Right cardiac atrium (tissue), 5 donors: ENCODE measurements at regions not wholly inside any gene's neighbourhood (a gene's known extent, or its start where the extent isn't known, plus 50 kb on each side); places are given as distances from the start of the nearest gene placed in this dataset.
A peak's percentile ranks its signal among the peaks of the same experiment; 100 is the strongest.
"Not testable (repeated sequence)": the region's sequence is repeated elsewhere in the genome, so short reads cannot be mapped to it uniquely, and the experiment has no call there.

Experiments
- ATAC-seq, 2 donors: fragments of 200-7000 bp; cut with Tn5 transposase; one replicate each; pipeline versions ENCODE4 v1.8.0 to v1.9.1; 2020; ENCODE audit warnings: moderate library complexity in 2 of 2, mild to moderate bottlenecking in 1 of 2
- DNase-seq, 3 donors: peaks; one replicate each; pipeline ENCODE4 v3.0.0-alpha.2; 2020
- H3K27ac ChIP-seq: one replicate; pipeline ENCODE4 v1.5.1; 2013; ENCODE audit warnings: mild to moderate bottlenecking, low read length, control low read depth, moderate library complexity
- H3K27me3 ChIP-seq: one replicate; pipeline ENCODE4 v1.6.1; 2013; ENCODE audit not compliant: control insufficient read depth, insufficient read depth
- H3K4me1 ChIP-seq: one replicate; pipeline ENCODE4 v1.6.1; 2013; ENCODE audit warnings: low read length; ENCODE audit not compliant: control insufficient read depth, insufficient read depth
- H3K4me3 ChIP-seq: one replicate; pipeline ENCODE4 v1.5.1; 2013; ENCODE audit warnings: low read length, control low read depth
- H3K9me3 ChIP-seq: one replicate; pipeline ENCODE4 v1.6.1; 2013; ENCODE audit warnings: low read length; ENCODE audit not compliant: control insufficient read depth
- WGBS: extraction: QIAGEN DNeasy Blood & Tissue Kit; methylation state at CpG from one replicate; pipeline ENCODE4 v1.1.7; 2013; 5-methylcytosine and 5-hydroxymethylcytosine counted together
- intact Hi-C, 4 donors: fragments of 100-400 bp; cut with DNase I; formaldehyde crosslinking; loops; one replicate each; pipeline versions ENCODE4 v1.11.0 to v1.14.0; 2022 to 2023
- donor health status: healthy with polysubstance abuse.
- donor health status: DM: no; HTN: yes; CAD: no.
- donor health status: DM: no; HTN: no; CAD: no.
- donor health status: DM: no; HTN: yes; CAD: no; lungs with severe emphysema.
- donor health status: DM: yes; HTN: yes; CAD: no.

DNA sequence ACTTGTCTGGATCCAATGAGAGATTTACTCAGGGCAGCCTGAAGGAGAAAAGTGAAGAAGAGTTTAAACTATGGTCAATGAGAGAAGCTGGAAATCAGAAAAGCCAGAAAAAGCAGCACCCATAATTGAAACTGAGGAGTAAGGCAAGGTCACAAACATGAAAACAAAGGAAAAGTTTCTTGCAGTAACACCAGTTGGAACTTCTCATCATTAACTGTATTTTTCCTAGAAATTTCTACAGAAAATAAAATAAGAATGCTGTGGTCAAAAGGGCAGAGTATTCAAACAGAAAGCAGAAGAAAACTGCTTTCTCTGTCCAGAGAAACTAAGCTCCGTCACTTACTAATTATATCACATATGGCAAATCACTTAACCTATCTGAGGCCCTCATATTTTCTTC, 102.2 kb downstream of the OR13H1 start:
- intact Hi-C loops, result no loop called here

GRCh38 chrX:131649741-131650140, 105.9 kb downstream of the OR13H1 start:
- H3K4me1 ChIP-seq, result no peaks in the 10 kb centered on the region
- no peak for ATAC-seq
- H3K4me3 ChIP-seq, result no peak overlapping the region
- 79% methylated on average over 5 of the region's 5 CpGs for WGBS
- DNase-seq, result no peak
- no peaks in the 10 kb centered on the region for H3K27me3 ChIP-seq
- no peaks in the 10 kb centered on the region for H3K9me3 ChIP-seq
- H3K27ac ChIP-seq, result no peak overlapping the region
- intact Hi-C loops, result no loop called here

More for the DNA sequence above, 102.2 kb downstream of the OR13H1 start:
- H3K4me3 ChIP-seq, result no peak overlapping the region
- no peaks in the 10 kb centered on the region for H3K4me1 ChIP-seq
- 56% methylated on average over 1 of the region's 1 CpG for WGBS
- ATAC-seq (no peak), DNase-seq (no peak)
- no peaks in the 10 kb centered on the region for H3K27me3 ChIP-seq
- no peak overlapping the region for H3K27ac ChIP-seq
- H3K9me3 ChIP-seq, result no peaks in the 10 kb centered on the region

DNA sequence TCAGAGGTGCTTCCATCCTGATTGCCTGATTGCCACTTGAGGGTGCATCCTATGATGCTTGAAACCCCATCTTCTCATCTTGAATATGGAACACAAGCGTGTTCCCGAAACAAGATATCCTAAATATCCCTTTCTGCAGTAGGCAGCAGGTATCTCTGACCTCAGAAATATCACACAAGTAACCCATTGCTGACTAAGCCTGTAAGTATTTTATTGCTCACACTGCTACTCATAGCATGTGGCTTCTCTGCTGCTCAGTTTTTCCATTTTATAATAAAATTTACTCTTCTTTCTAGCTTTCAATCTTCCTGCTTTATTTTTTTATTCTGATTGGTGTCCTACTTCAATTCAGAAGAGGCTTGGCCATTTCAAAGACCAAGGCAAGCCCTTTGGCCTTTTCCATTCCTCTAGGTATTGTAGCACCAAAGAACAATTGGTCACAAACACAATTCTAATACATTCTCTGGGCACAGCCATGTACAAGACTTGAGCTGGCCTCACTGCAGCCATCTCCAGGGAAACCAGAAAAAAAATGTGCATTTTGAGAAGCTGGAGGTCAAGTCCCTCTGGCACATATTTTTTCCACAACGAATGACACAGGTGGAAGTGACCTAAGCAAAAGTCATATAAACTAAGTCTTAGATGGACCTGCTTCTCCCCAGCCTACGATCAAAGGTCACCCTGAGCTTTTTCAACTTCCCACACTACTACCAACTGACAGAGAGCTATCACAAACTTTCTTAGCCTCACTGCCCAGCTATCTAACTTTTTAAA, 107.0 kb downstream of the OR13H1 start:
- Histone ChIP-seq H3K4me1 (no peaks in the 10 kb centered on the region), H3K4me3 (no peak overlapping the region), H3K9me3 (no peaks in the 10 kb centered on the region), H3K27ac (no peak overlapping the region), H3K27me3 (no peaks in the 10 kb centered on the region)
- 72% methylated on average over 4 of the region's 4 CpGs for WGBS
- ATAC-seq (no peak), DNase-seq (no peak)
- intact Hi-C loops, result no loop called here

GRCh38 chrX:131663726-131664125, 119.9 kb downstream of the OR13H1 start:
- WGBS, result 95% methylated on average over 9 of the region's 9 CpGs

DNA sequence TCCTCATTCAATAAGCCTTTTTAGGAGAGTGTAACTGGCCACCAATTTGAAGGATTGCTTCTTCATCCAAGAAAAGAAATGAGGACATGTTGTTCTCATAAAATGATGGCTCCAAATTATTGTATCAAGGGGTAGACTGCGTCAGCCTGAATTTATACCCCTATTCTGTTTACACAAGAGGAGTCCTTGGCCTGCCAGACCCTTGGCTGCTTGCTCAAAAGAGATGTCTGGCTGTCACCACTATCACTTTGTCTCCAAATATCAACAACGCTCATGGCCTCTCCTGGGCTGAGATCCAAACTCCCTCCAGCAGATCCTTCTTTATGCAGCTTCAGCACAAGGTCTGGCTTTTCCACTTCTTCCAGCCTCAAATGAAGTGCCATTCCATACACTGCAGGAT, 127.9 kb downstream of the OR13H1 start:
- Histone ChIP-seq H3K4me3 (no peak overlapping the region), H3K27me3 (no peaks in the 10 kb centered on the region), H3K4me1 (peaks cover 2% of the 10 kb centered on the region), H3K27ac (no peak overlapping the region), H3K9me3 (no peaks in the 10 kb centered on the region)
- intact Hi-C loops, result loop anchor here in 1 of 4 donors (10.0 kb wide), 1 partner anchor 697 kb away; no protein-coding TSS in a partner anchor
- DNase-seq (peak in 1 of 3 donors; percentile 54), ATAC-seq (peak in 1 of 2 donors; percentile 38)
- whole genome bisulfite sequencing, result 18% methylated on average over 2 of the region's 2 CpGs

More at GRCh38 chrX:131663726-131664125, 119.9 kb downstream of the OR13H1 start:
- H3K27me3 ChIP-seq, H3K27ac ChIP-seq, H3K4me3 ChIP-seq, H3K4me1 ChIP-seq, DNase-seq, H3K9me3 ChIP-seq, ATAC-seq, intact Hi-C loops: not testable (repeated sequence)

- DNase-seq, result no peak
- WGBS, result 0% methylated on average over 1 of the region's 1 CpG
- intact Hi-C loops, result loop anchor here in 1 of 4 donors (10.0 kb wide), 1 partner anchor 701 kb away; no protein-coding TSS in a partner anchor
Observed at GRCh38 chrX:131675596-131676194, 131.8 kb downstream of the OR13H1 start.

DNA sequence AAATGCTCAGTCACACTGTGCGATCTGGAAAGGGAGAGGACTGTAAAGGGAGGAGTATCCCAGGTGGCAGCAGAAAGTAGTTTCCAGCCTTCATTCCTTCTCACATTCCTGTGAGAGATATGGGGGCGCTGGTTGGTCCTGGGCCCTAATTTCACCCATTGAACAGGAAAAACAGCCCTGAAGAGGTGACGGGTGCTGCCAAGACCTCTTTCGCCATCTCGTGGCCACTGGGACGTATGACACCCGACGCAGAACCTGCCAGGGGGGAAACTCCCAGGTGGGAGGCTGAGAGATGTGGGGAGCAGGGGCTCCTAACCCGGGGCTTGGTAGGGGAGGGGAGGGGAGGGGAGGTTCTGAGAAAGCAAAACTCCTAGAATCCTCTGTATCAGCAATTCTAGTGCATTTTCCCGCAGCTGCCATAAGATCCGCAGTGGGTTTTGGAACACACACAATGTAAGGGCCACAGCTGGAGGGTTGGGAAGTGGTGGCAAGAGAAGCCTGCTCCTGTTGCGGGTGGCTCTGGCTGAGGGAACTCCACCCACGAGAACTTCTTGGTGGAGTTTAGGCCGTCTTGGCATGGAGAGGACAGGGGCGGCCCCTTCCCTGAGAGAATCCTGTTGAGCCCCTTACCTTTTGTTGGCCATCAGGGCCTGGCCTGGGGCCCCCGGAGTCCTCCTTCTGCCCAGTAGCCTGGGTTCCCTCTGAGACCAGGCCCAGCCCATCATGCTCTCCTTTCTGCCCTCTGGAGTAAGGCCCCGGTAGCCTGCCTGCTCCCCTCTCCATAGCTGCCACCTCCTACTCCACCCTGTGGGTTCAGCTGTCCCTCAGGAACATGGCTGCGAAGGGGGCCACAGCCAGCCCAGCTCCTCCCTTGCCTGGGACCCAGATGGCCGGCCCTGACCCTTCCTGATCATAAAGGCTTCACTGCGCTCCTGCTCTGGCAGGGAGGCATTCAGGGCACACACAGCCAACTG, 134.1 kb downstream of the OR13H1 start:
- Histone ChIP-seq H3K4me3 (no peak overlapping the region), H3K27me3 (no peaks in the 10 kb centered on the region), H3K9me3 (no peaks in the 10 kb centered on the region), H3K27ac (no peak overlapping the region), H3K4me1 (no peaks in the 10 kb centered on the region)
- ATAC-seq (peak in 1 of 2 donors; percentile 47), DNase-seq (peak; percentile 15 to 67 (median 25))
- intact Hi-C loops, result loop anchor here in 1 of 4 donors (10.0 kb wide), 1 partner anchor 703 kb away; no protein-coding TSS in a partner anchor
- WGBS, result 42% methylated on average over 20 of the region's 20 CpGs

More at GRCh38 chrX:131675596-131676194, 131.8 kb downstream of the OR13H1 start:
- Histone ChIP-seq H3K4me1 (peaks cover 2% of the 10 kb centered on the region), H3K27me3 (no peaks in the 10 kb centered on the region), H3K4me3 (no peak overlapping the region), H3K27ac (no peak overlapping the region), H3K9me3 (no peaks in the 10 kb centered on the region)
- no peak for ATAC-seq

GRCh38 chrX:131682735-131683134, 138.9 kb downstream of the OR13H1 start:
- H3K27me3 ChIP-seq, DNase-seq, H3K4me3 ChIP-seq, H3K4me1 ChIP-seq, H3K27ac ChIP-seq, ATAC-seq, intact Hi-C loops, H3K9me3 ChIP-seq: not testable (repeated sequence)
- WGBS, result 75% methylated on average over 1 of the region's 1 CpG

DNA sequence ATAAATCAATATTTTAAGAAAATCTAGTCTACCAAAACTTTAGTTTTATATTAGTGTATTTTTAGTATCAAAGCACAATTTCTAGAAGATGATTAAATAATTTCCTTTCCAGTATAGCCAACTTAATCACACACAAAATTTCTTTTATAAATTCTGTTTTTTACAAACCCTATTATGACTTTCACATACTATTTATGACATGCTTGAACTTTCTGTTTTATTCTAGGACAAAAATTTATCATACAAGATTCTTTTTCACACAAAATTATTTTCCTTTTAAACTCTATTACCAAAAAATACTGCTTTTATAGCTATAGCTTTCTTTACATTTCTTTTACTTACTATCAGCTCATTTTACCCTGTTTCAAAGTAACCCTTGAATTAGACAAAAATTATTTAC, 149.5 kb downstream of the OR13H1 start:
- Histone ChIP-seq H3K9me3 (no peaks in the 10 kb centered on the region), H3K27ac (no peak overlapping the region), H3K27me3 (no peaks in the 10 kb centered on the region), H3K4me1 (no peaks in the 10 kb centered on the region), H3K4me3 (no peak overlapping the region)
- intact Hi-C loops, result no loop called here
- no peak for DNase-seq
- ATAC-seq, result no peak

- DNase-seq, H3K4me1 ChIP-seq, intact Hi-C loops, H3K27me3 ChIP-seq, H3K27ac ChIP-seq, H3K4me3 ChIP-seq, H3K9me3 ChIP-seq, ATAC-seq: not testable (repeated sequence)
- WGBS, result 97% methylated on average over 3 of the region's 3 CpGs
Observed at GRCh38 chrX:131696989-131697388, 153.1 kb downstream of the OR13H1 start.
